ENCODE measurements at regions not wholly inside any gene's neighbourhood (a gene's known extent, or its start where the extent isn't known, plus 50 kb on each side); places are given as distances from the start of the nearest gene placed in this dataset.

GRCh38 chr15:70556779-70557178 lies 206.6 kb downstream of the UACA start:
- DNase-seq (ENCODE audit: low read depth in 2 of 2, low spot score in 1 of 2): no peak

GRCh38 chr15:70556151-70556741 lies 207.1 kb downstream of the UACA start:
- DNase-seq (ENCODE audit: low read depth in 2 of 2, low spot score in 1 of 2): no peak

GRCh38 chr15:70555713-70556112 lies 207.6 kb downstream of the UACA start:
- DNase-seq (ENCODE audit: low read depth in 2 of 2, low spot score in 1 of 2): no peak

DNA sequence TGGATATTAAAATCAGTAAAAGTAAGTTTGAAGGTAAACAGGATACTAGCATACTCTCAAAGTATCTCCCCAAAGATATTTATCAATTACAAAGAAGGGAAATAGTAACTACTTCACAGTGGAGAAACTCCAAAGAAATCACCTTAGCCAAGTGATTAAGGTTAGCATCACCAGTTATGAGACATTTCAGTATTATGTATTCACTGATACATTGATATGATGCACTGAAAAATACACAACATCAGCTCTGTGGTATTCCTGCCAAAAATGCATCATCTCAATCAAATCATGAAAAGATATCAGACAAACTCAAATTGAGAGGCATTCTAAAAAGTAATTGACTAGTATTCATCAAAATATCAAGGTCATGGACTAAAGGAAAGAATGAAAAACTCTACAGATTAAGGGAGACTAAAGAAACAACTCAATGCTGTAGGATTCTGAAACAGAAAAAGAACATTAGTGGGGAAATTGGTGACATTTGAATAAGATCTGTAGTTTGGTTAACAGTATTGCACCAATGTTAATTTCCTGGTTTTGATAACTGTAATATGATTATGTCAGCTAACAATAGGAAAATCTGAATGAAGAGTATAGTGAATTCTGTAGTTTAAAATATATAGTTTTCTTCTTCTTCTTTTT lies 215.4 kb downstream of the UACA start:
- DNase-seq (ENCODE audit: low read depth in 2 of 2, low spot score in 1 of 2): no peak

DNA sequence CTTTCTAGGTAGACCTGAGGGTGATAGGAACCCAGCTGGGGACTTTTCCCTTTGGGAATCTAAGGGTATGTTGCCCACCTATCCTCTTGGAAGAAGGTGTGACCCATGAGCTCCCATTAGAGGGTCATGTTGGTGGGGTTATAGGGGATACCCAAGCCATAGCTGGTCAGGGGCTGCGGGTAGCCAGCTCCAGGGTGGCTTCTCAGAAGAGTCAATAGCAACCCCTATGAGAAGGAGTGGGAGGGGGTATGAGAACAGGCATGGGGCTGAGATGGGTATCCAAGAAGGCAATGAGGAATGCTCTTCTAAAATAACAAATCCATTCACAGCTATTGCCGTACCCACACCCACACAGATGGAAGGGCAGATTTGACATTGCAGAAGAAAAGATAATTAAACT lies 217.8 kb downstream of the UACA start:
- DNase-seq (ENCODE audit: low read depth in 2 of 2, low spot score in 1 of 2): no peak

- no peak for DNase-seq (ENCODE audit: low read depth in 2 of 2, low spot score in 1 of 2)
Measured at GRCh38 chr15:70541511-70541910, 221.8 kb downstream of the UACA start.

DNA sequence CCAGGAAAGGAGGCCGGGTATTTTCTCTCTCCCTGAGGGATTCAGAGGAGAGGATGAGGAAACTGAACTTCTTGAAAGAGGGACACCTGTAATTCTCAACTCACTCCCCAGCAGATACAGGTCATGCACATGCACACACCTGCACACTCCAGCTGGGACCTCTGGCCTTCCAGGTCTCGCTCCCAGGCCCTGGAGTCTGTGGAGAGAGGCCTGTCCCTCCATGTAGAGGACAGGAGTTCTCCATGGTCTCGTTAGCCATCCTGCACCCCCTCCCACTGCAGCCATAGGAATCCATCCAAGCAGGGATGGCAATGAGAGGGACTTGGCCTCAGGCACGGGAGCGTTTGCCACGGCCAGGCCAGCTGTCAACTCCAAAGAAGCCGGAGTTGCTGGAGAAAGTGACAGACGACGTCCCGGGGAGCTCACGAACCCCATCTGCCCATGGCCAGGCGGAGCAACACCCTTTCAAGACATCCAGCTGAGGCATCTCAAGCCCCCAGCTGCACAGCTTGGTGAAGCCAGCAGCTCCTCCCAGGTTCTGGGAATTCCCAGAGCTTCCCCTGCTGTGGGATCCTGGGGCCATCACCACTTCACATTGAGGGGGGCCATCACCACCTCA lies 223.3 kb downstream of the UACA start:
- no peak for DNase-seq (ENCODE audit: low read depth in 2 of 2, low spot score in 1 of 2)

DNA sequence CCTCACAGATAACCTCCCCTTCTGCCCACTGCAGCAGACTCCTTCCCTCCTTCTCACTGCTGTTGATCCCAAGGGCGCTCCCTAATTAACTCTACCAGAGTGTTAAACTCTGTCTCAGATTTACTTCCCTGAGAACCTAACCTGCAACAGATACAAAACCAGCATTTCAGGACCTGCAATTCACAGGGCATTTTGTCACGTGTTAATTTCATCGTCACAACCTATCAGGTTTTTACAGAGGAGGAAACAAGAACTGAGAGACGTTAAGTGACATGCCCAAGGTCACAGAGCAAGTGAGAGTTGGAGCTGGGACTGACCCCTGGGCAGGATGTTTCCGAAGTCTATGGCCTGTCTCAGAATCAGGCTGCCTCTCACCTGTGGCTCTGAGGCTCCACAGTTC lies 223.9 kb downstream of the UACA start:
- DNase-seq (ENCODE audit: low read depth in 2 of 2, low spot score in 1 of 2): no peak

DNA sequence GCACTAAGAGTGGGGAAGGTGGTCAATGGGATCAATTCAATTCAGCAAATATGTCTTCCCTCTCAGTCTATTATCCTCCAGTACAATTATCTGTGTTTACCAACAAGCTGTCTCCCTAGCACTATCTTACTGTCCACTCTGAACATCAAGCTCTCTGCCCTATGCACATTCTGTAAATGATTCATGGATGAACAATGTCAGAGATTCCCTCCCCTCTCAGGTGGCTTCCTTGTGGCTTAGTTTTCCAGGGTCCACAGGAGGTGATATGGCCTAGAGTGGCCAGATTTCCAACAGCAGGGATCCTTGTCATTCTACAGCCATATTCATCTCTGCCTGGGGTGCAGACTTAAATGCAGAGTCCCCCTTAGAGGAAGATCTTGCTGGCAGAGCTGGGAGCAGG lies 225.1 kb downstream of the UACA start:
- DNase-seq (ENCODE audit: low read depth in 2 of 2, low spot score in 1 of 2): no peak

GRCh38 chr15:70535955-70536338 lies 227.4 kb downstream of the UACA start:
- no peak for DNase-seq (ENCODE audit: low read depth in 2 of 2, low spot score in 1 of 2)

DNA sequence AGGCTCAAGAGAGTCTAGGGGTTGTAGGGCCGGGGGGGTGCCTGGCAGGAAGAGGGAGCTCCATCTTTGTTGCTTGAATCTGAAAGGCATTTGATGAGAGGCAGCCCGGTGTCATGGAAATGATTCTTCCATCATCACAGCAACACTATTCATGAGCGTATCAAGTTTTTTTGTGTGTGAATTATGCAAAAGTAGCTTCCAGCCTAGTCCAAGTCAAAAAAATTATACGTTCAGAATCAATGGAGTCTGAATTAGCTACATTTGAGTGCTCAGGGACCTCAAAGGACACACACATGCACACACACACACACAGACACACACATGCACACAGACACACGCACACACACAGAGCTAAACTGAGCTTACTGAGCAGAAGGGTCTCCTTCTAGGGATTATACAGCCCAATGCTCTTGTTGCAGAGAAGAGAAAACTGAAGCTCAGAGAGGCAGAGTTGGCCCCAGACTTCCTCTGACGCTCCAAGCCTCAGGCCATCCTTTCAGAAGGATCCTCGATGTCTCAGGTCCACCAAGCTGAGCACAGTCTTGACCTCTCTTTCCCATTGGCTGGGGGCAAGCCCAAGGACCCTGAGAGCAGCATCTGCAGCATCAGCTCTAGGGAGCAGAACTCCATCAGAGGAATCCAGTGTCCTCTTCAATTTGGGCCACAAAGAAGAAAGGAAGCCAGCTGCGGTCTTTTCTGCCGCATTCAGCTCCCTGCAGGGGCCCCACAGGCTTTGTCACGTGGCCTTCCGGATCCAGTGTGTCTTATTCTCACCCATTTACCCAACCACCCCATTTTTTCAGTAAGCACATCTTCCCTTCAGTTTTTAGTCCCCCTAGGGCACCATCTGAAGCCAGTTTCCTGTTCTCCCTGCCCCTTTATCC lies 228.0 kb downstream of the UACA start:
- DNase-seq (ENCODE audit: low read depth in 2 of 2, low spot score in 1 of 2): peak in 1 of 2 donors; percentile 27

DNA sequence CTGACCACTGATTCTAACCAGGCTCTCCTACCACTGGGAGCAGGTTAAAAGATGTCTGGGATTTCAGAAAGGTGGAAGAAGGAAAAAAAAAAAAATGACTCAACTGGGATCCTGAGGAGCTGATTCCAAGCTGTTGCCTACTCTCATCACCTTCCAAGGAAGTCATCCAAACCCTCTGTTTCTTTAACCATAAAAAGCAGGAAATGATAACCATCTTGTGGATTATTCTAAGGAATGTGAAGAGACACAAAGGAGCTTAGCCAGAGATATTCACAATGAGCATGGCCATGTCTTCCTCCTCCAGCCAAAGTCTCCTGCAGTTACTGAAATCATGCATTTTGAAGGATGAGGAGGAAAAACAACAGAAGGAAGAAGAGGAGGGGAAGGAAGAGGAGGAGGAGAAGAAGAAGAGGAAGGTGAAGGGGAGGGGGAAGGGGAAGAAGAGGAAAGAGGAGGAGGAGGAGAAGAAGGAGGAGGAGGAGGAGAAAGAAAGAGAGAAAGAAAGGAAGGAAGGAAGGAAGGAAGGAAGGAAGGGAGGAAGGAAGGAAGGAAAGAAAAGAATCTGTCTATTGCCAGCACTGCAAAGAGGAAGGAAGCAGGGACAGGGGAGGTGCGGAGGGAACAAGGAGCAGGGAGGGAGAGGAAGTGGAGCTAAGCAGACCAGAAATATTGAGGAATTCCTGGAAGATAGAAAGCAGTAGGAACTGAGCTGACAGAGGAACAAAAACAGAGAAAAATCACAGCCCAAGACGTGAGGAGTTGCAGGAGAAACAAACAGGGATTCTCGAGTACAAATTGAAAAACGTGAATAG lies 229.2 kb downstream of the UACA start:
- DNase-seq (ENCODE audit: low read depth in 2 of 2, low spot score in 1 of 2): no peak

DNA sequence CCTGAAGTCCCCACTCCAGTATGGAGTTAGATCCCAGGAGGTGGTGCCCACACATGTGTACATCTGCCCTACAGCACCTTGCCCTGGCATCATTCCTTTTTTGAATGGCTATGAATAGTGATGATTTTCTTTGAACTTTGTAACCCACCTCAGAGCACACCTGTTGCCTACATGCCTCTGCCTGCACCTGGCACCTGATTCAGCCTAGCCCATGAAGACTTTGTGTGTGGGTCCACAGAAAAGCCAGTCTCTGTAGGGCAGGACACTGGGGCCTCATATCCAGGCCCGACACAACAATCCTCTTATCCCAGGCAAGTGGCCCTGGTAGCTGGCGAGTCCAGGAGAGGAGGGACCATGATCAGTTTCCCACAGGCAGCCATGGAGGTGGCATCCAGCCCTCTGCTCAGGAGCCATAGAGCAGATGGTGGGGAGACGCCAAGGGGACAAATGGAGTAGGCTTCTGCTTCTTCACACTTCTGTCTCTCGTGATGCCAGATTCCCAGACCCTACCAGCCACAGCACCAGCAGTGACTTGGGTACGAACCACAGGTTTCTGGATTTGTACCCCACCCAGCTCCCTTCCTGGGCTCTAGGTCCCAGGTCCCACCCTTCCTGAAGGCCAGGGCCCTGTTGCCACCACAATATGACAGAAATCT lies 230.7 kb downstream of the UACA start:
- DNase-seq (ENCODE audit: low read depth in 2 of 2, low spot score in 1 of 2): no peak

DNA sequence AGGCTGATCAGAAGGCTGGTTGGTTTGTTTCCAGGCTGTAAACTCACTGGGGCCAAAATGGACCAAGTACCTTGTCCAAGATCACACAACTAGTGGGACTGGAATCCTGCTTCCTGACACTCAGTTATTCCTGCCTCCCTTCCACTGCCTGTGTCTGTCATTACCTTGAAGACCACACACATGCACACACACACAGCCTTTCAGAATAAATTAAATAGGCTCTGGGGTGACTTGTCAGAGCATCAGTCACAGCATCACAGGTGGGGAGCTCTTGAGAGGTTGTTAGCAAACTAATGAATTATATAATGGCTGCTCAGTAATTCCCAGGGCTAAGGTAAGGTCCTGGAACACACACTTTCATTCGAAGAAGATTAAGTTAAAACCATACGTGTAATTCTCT lies 231.8 kb downstream of the UACA start:
- DNase-seq (ENCODE audit: low read depth in 2 of 2, low spot score in 1 of 2): no peak

DNA sequence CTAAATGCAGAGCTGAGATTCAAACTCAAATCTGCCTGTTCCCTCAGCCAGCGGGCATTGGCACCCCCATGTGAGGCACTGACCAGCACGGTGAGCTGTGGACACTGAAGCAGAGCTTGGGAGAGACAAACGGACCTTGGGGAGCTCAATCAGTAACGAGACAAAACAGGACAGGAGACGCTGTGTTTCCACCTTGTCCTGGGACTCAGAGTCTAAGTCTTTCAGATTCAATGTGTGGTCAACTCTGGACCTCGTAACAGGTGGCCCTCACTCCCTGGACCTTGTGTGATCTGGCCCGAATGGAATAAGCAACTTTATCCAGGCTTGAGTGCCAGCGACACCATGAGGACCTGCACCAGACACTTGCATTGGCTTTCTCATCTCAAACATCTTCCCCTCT lies 232.5 kb downstream of the UACA start:
- DNase-seq (ENCODE audit: low read depth in 2 of 2, low spot score in 1 of 2): no peak

- no peak for DNase-seq (ENCODE audit: low read depth in 2 of 2, low spot score in 1 of 2)
Measured at GRCh38 chr15:70530503-70530902, 232.9 kb downstream of the UACA start.

DNA sequence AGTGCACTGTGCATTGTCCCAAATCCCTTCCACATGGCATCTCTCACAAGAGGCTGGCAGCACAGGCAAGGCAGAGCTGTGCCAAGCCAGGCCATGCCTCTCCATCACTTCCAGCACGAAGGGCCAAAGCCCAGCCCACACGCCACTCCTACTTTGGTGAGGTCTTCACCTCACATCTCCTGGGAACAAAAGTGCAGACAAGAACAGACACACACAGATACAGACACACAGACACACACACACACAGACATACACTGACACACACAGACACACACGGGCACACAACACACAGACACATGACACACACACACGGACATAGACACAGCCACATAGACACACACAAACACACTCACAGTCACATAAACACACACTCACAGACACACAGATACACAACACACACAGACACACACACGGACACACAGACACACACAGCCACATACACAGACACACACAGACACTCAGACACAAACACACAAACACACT lies 233.3 kb downstream of the UACA start:
- no peak for DNase-seq (ENCODE audit: low read depth in 2 of 2, low spot score in 1 of 2)

DNA sequence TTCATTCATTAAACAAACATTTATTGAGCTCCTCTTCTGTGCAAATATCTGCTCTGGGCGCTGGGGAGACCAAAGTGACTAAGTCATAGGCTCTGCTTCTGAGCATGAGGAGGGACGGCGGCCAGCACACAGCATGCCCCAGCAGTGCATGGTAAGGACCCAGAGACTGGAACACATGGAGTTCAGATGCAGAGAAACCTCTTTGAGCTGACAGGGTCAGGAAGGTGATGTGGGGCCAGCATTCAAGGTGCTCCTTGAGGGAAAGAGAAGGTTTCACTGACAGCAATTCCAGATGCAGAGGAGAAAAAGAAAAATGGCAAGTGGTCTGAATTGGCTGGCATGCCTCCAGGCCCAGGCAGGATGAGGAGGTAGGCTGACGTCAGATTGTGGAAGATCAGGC lies 234.5 kb downstream of the UACA start:
- no peak for DNase-seq (ENCODE audit: low read depth in 2 of 2, low spot score in 1 of 2)

- DNase-seq (ENCODE audit: low read depth in 2 of 2, low spot score in 1 of 2): peak in 1 of 2 donors; percentile 13
Measured at GRCh38 chr15:70528270-70528706, 235.1 kb downstream of the UACA start.

GRCh38 chr15:70526974-70527325 lies 236.4 kb downstream of the UACA start:
- DNase-seq (ENCODE audit: low read depth in 2 of 2, low spot score in 1 of 2): no peak

Measured in stimulated activated CD8-positive, alpha-beta memory T cell treated with anti-CD3 and anti-CD28 coated beads, Interleukin-4, amount 100 ng/mL, for 1 hour (primary cell).